NCI-H2107 treated with DMSO at 0.1 percent for 48 hours (cell line): ENCODE measurements at regions not wholly inside any gene's neighbourhood (a gene's known extent, or its start where the extent isn't known, plus 50 kb on each side); places are given as distances from the start of the nearest gene placed in this dataset.

Experiments
- DNase-seq: peaks from one replicate; lab custom pipeline; 2025; ENCODE audit not compliant: unreplicated experiment; lab: John Stamatoyannopoulos, UW

DNA sequence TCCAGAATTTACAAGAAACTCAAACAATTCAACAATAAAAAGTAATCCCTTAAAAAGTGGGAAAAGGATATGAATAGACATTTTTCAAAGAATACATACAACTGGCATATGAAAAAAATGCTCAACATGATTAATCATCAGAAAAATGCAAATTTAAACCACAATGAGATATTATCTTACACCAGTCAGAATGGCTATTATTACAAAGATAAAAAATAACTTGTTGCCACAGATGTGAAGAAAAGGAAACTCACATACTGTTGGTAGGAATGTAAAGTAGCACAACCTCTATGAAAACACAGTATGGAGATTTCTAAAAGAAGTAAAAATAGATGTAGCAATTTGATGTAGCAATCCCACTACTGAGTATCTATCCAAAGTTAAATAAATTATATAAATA, 65.1 kb upstream of the DIAPH2 start:
- DNase-seq, result no peak

- DNase-seq, result no peak
Measured at GRCh38 chrX:96621811-96622210, 62.8 kb upstream of the DIAPH2 start.
